ENCODE measurements at regions not wholly inside any gene's neighbourhood (a gene's known extent, or its start where the extent isn't known, plus 50 kb on each side); places are given as distances from the start of the nearest gene placed in this dataset.

DNA sequence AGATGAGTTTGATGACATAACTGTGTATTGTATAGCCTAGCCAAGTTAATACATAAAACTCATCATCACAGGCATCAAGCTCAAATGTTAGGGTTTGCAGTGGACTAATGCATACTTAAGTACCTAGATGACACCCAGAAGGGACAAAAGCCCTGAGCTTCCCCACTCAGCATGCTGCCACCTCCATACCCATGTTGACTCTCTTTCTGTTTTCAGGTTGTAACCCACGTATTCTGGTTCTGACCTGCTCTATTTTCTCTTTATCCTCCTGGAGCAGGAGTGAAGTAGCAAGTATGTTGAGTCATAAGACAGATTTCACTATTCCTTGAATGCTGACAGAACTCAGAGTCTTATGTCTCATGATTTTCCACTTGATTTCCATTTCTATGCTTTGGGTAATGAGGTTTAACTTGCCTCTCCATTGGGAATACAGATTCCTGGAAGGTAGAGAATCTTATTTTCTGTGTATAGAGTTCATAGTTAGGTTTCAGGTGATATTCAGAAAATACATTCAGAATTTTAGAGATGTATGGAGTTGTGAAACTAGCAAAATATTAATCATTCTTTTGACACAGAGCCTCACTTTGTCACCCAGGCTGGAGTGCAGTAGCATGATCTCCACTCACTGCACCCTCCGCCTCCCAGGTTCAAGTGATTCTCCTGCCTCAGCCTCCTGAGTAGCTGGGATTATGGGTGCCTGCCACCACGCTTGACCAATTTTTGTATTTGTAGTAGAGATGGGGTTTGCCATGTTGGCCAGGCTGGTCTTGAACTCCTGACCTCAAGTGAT lies 122.5 kb upstream of the KCNJ15 start:
- no peak for TF ChIP-seq EZH2 (IDR thresholded peaks at IDR 0.05; ENCODE audit: borderline replicate concordance, low read length)
- no peak for TF ChIP-seq CTCF (IDR thresholded peaks at IDR 0.05; ENCODE audit: low read length)

Measured in OCI-LY1 (cell line).